ENCODE measurements at regions not wholly inside any gene's neighbourhood (a gene's known extent, or its start where the extent isn't known, plus 50 kb on each side); places are given as distances from the start of the nearest gene placed in this dataset.

GRCh38 chr16:73143002-73143401 is 95.1 kb upstream of the ZFHX3 start:
- DNase-seq, result no peak

GRCh38 chr16:73142053-73142854 is 94.3 kb upstream of the ZFHX3 start:
- peak; percentile 36 to 39 for DNase-seq

GRCh38 chr16:73140929-73141328 is 93.0 kb upstream of the ZFHX3 start:
- no peak for DNase-seq

- peak; percentile 12 to 46 for DNase-seq
These were observed 83.4 kb upstream of the ZFHX3 start for GRCh38 chr16:73131156-73131862.

- DNase-seq, result no peak
These were observed 81.5 kb upstream of the ZFHX3 start for GRCh38 chr16:73129455-73129854.

GRCh38 chr16:73126525-73126853 is 78.6 kb upstream of the ZFHX3 start:
- DNase-seq, result peak; percentile 90 to 92

- peak; percentile 65 for DNase-seq
These were observed 78.1 kb upstream of the ZFHX3 start for GRCh38 chr16:73125850-73126524.

- DNase-seq, result peak; percentile 71 to 76
These were observed 76.9 kb upstream of the ZFHX3 start for GRCh38 chr16:73124665-73125375.

GRCh38 chr16:73124097-73124652 is 76.2 kb upstream of the ZFHX3 start:
- peak; percentile 33 to 38 for DNase-seq

- DNase-seq, result peak; percentile 60 to 67
These were observed 74.9 kb upstream of the ZFHX3 start for GRCh38 chr16:73122604-73123391.

- DNase-seq, result no peak
These were observed 68.6 kb upstream of the ZFHX3 start for GRCh38 chr16:73116576-73116975.

GRCh38 chr16:73113336-73113735 is 65.4 kb upstream of the ZFHX3 start:
- DNase-seq, result peak; percentile 93 to 94

GRCh38 chr16:73108195-73108963 is 60.5 kb upstream of the ZFHX3 start:
- DNase-seq, result no peak

GRCh38 chr16:73107371-73107770 is 59.4 kb upstream of the ZFHX3 start:
- DNase-seq, result no peak

- DNase-seq, result peak; percentile 26 to 42
These were observed 58.6 kb upstream of the ZFHX3 start for GRCh38 chr16:73106329-73107034.

GRCh38 chr16:73101568-73101967 is 53.6 kb upstream of the ZFHX3 start:
- DNase-seq, result no peak

- DNase-seq, result peak; percentile 37 to 57
These were observed 51.7 kb upstream of the ZFHX3 start for GRCh38 chr16:73099601-73100000.

Measured in inflammatory macrophage (primary cell).